HFF-Myc (cell line): ENCODE measurements at regions not wholly inside any gene's neighbourhood (a gene's known extent, or its start where the extent isn't known, plus 50 kb on each side); places are given as distances from the start of the nearest gene placed in this dataset.
A peak's percentile ranks its signal among the peaks of the same experiment; 100 is the strongest.

Experiments used
- DNase-seq: peaks from one replicate; pipeline ENCODE4 v3.0.0-alpha.2; 2011; ENCODE audit warnings: low read depth; ENCODE audit errors: extremely low read depth
- H3K4me3 ChIP-seq: replicated peaks from 2 replicates; pipeline ENCODE4 v1.5.1; 2011; ENCODE audit warnings: low read depth, mild to moderate bottlenecking, control low read depth, low read length
- TF ChIP-seq, protein P1 (sequence below): IDR thresholded peaks from 2 replicates; pipeline ENCODE4 v1.5.1; 2012; ENCODE audit warnings: mild to moderate bottlenecking, low read depth, low read length, control low read depth; ENCODE audit errors: missing control alignments

DNA sequence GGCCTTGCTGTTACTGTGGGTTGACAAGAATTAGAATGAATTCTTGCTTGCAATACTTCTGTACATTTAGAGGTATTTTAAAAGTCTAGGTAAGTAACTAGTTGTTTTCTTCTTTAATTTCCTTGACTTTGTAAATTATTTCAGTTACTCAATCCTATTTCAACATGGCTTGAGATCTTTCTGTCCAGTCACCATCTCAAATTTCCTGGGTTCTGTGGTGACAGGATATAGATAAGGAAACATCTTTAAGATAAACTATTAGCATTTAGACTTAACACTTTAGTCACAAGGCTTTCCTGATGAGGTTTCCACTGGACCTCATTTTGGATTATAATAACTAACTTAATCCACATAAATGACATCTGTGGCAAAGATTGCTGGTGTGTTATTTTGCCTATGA is 195.9 kb upstream of the DPH6 start:
- no peak overlapping the region for H3K4me3 ChIP-seq
- DNase-seq = no peak
- TF ChIP-seq, protein P1, sequence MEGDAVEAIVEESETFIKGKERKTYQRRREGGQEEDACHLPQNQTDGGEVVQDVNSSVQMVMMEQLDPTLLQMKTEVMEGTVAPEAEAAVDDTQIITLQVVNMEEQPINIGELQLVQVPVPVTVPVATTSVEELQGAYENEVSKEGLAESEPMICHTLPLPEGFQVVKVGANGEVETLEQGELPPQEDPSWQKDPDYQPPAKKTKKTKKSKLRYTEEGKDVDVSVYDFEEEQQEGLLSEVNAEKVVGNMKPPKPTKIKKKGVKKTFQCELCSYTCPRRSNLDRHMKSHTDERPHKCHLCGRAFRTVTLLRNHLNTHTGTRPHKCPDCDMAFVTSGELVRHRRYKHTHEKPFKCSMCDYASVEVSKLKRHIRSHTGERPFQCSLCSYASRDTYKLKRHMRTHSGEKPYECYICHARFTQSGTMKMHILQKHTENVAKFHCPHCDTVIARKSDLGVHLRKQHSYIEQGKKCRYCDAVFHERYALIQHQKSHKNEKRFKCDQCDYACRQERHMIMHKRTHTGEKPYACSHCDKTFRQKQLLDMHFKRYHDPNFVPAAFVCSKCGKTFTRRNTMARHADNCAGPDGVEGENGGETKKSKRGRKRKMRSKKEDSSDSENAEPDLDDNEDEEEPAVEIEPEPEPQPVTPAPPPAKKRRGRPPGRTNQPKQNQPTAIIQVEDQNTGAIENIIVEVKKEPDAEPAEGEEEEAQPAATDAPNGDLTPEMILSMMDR = no peak

DNA sequence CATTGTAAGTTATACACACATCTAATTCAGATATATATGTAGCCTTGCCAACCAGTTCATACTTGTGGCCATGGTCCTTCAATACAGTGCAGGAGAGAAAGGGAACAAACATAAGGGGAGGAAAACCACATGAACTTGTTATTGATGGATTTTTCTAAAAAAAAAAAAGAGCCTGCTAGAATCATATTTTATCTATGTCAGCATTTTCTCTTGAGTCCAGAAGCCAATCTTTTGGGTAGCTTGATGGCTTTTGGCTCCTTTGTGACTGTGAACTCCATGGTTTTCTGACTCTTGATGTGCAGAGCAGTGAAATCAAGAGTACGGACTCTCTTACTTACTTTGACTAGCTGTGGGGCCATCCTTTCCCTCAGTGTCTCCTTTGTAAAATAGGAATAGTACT is 197.4 kb upstream of the DPH6 start:
- H3K4me3 ChIP-seq = no peak overlapping the region
- TF ChIP-seq, protein P1 = no peak
- no peak for DNase-seq

GRCh38 chr15:35746121-35746520 is 200.2 kb upstream of the DPH6 start:
- no peak for DNase-seq
- no peak overlapping the region for H3K4me3 ChIP-seq
- TF ChIP-seq, protein P1 = no peak

- TF ChIP-seq, protein P1 = no peak
- H3K4me3 ChIP-seq = no peak overlapping the region
- DNase-seq = no peak
Measured at GRCh38 chr15:35748105-35748504, 202.1 kb upstream of the DPH6 start.

DNA sequence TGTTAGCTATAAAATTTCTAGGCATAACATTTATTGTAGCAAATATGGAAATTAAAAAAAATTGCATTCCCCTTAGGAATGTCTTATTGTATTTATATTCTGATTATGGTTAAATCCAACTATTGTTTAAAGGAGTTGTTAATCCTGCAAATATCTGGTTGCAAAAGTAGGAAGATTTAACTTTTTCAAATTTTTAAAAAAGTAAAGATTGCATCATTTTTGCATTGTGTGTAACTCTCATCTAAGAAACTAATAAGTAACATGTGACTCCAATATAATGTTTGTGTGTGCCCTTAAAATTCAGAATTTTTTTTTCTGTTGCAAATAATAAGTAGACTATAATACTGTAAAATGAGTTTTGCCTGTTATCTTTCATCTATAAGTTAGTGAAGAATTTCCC is 204.1 kb upstream of the DPH6 start:
- DNase-seq = no peak
- TF ChIP-seq, protein P1 = no peak
- H3K4me3 ChIP-seq = no peak overlapping the region

DNA sequence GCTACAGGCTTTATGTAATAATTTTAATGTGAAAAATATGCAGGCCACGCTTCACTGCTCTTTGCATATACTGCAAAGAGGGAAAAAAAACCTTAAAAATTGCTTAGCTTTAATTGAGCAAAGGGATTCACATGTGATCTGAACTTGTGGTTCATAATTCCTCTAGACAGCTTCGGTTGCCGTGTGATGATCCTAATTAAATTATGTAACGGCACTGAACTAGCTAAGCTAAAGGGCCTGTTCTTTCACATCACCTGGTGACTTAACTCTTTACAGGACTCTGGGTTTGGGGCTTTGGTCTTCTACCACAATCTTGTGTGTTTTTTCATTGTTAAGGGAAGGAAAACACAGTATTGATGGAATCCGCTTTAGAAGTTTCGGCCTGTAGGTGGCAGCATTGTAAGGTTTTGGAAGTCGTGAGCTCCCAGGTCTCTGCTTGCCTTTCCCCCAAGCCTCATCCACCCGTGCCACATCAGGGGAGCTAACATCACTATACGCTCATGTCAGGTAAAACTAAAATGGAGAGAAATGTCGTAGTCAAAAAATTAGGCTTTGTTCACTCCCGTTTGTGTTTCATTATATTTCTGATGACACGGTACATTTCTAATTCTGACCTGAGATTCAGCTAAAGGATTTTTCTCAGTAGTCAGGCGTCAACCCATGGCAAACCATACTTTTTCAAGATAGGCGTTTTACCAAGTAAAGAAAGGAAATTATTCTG is 205.6 kb upstream of the DPH6 start:
- DNase-seq = no peak
- H3K4me3 ChIP-seq = no peak overlapping the region
- TF ChIP-seq, protein P1 = peak; percentile 70

DNA sequence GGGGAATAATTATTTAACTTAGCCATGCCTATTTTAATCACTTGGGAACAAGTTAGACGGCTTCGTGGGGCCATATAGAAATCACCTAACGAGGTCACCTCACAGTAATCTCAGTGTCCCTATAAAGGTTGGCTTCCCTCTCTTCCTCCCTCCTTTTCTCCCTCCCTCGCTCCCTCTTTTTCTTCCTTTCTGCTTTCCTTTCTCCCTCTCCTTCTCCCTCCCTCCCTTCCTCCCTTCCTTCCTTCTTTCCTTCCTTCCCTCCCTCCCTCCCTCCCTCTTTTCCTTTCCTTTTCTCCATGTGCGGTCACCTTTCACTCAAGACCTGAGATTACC is 206.1 kb upstream of the DPH6 start:
- H3K4me3 ChIP-seq = no peak overlapping the region
- DNase-seq = no peak
- TF ChIP-seq, protein P1 = no peak
